Eye (tissue), 1 donor: ENCODE measurements at regions not wholly inside any gene's neighbourhood (a gene's known extent, or its start where the extent isn't known, plus 50 kb on each side); places are given as distances from the start of the nearest gene placed in this dataset.
"Not testable (repeated sequence)": the region's sequence is repeated elsewhere in the genome, so short reads cannot be mapped to it uniquely, and the experiment has no call there.

Source experiments
- DNase-seq: peaks from one replicate; pipeline ENCODE4 v3.0.0-alpha.2; 2015

DNA sequence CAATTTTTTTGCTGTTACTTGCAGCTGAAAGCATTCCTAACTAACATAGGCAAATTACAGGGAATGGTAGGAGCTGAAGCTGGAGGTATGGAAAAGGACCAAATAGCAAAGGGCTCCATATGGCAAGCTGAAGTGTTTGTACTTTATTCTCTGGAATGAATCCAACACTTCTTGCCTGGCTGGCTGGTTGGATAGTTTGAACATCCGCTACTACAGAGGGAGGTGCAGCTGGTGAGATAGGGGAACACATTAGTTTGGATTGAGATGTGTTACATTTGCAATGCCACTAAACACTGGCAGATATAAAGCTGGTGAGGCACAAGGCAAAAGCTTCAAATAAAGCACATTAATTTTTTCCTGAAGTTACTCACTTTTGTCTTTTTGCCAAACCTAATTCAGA is 291.5 kb downstream of the SP3 start:
- no peak for DNase-seq

DNA sequence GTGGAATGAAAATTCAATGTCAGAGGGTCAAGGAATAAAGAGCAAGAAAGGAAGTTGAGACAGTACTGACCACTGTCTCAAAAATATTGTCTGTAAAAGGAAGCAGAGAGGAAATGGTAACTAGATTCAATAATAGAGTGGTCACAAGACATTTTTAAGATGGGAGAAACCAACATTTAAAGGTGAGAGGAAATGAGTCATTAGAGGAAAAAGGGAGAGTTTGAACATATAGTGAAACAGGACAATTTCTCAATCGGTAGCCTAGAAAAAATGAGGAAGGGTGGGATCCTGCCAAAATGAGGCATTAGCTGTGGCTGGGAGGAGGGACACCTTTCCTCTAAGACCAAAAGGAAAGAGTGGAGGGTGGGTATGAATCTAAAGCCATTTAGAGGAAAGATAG is 288.5 kb downstream of the SP3 start:
- DNase-seq: no peak

DNA sequence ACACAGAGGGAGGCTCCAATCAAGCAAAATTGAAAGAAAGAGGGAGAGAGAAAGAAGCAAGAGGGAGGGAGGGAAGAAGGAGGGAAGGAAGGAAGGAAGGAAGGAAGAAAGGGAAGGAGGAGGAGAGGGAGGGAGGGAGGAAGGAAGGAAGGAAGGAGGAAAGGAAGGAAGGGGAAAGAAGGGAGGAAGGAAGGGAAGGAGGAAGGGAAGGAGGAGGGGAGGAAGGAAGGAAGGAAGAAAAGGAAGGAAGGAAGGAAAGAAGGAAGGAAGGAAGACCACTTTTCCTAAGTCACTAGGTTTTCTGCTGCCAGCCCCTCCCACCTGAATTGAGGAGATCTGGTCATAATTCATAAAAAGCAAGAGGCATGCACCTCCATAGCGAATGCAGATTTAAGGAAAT is 287.0 kb downstream of the SP3 start:
- no peak for DNase-seq

DNA sequence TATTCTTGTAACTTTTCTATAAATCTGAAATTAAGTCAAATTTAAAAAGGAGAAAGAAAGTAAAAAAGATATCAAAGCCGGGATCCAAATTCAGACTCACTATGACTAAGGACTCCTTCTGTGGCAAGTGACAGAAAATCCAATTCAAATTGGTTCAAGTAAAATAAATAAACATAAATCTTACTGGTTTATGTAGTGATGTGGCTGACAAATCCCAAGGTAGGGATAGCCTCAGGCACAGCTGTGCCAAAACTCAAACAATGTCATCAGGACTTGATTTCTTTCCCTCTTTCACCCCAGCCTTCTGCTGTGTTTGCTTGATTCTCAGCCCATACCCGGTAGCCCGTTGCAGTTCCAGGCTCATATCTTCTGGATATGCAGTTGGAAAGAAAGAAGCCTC is 284.6 kb downstream of the SP3 start:
- DNase-seq: no peak

DNA sequence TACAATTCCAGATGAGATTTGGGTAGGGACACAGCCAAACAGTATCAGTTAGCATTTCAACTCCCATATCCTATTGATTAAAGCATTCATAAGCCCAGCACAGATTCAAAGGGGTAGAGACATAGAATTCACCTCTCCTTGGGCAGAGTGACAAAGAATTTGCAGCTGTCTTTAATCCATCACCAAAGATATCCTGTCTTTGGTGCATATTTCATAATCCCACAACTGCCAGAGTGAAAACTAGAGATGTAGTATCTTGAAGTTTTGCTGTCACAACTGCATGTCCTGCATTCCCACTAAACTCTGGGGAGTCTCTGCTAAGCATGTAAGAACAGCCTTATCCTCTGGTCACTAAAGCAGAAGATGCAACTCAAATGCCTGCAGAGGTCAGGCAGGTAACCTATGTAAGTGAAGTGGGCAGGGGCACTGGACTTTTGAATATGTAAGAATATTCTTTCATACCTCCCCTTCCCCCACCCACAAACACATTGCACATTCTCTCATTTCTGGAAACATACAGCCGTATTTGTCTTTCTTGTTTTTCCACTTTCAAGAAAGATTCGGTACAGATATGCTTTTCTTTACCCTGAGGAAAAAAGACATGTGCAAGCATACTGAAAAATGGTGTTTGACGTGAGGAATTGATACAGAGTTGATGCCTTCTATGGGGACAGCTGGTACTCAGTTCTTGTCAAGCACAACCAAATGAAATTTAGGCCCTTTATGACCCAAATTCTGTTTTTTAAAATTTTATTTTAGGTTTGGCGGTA is 283.1 kb downstream of the SP3 start:
- no peak for DNase-seq

DNA sequence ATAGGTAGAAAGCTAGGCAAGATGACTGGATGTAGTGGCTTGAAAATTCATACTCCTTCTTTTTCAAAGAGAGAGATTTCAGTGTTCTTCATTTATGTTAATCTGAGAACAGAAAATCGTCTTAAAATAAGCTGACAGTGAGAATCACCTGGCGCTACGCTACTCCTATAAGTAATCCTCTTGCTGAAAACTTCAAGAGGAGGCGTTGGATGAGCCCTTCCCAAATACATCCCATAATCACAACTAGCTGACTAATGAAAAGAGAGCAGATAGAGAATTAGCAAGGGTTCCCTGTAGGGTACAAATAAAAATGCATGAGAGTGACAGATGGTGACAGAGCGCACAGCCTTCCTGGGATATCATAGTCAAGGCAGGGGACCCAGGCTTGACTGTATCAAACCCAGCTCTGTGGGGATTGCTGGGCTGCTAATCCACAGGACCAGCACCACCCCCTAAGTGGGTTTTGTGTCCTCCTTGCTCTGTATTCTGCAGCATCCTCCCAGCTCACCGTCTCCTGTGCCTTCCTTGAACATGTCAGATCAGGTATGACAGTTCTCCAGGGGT is 280.2 kb downstream of the SP3 start:
- DNase-seq: no peak

DNA sequence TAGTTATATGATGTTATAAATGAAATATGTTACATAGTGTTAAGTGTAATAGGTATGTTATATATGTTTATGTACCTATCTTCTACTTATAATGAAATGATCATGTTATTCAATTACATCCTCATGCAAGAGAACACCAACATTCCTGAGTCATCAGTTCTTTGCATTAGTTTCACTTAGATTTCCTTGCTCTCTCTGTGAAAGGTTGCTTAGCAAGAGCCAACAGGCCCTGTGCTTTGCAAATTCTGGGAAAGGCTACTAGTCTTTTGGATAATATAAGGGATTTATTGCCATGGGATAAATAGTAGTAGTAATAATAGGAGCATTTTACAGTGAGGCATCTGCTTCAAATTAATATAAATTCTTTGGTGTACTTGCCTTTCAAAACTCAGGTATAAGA is 274.8 kb downstream of the SP3 start:
- no peak for DNase-seq

DNA sequence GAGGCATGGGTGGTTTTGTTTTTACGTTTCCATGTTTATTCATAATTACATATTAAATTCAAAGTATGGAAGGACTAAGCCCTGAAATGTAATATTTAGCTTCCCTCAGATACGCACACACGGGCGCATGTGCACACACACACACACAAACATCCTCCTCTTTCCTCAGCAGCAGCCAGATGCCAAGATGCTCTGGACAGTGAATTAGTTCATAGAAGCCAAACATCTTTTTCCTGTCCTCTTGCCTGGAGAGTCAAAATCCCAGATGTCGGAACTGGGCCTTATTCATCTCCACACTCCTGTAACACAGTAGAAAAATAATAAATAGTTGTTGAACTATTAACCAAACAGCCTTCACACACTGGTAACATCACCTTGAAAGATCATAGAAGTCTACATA is 273.1 kb downstream of the SP3 start:
- DNase-seq: no peak

DNA sequence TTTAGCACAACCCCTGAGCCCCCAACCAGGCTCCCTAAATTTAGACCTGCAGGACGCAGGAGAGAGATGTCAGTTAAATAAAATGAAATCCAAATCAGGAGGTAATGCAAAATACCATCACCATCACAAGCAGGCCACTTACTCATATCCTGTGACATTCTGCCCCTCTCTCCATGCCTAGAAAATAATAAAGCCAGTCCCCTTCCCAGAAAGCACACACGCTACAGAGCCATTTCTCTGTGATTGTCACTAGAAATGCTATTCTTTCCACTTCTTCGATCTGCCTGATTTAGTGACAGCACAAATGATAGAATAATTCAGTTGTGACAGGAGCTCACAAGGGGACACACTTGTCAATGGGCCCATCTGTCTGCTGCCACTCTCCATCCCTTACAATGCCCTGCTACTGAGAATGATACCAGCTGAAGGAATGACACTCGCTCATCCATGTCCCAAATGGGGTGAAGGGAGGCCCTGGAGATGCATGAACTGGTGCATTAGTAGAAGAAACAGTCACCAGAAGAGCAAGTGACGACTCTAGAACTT is 272.1 kb downstream of the SP3 start:
- DNase-seq: no peak

DNA sequence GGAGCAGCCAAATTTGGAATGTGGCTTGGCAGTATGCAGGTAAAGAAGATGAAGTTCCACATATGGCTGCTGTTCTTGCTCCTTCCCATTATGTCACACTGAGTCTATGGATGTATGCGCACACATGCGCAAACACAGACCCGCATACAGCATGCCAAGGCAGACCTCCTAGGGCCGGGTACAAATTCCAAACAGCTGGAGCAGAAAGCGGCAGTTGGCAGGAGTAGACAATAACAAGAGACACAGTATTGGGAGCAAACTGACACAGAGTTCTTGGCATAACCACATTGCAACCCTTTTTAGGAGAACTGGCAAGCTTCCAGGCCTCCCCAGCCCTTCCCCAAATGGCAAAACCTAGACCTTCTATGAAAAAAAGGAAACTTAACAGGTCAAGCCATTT is 268.9 kb downstream of the SP3 start:
- DNase-seq: no peak

DNA sequence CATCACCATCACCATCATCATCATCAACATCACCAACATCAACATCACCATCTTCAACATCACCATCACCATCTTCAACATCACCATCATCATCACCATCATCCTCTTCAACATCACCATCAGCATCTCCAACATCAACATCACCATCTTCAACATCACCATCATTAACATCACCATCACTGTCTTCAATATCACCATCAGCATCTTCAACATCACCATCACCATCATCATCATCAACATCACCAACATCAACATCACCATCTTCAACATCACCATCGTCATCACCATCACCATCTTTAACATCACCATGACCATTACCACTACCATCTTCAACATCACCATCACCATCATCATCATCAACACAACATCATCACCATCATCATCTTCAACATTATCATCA is 267.2 kb downstream of the SP3 start:
- DNase-seq: no peak

DNA sequence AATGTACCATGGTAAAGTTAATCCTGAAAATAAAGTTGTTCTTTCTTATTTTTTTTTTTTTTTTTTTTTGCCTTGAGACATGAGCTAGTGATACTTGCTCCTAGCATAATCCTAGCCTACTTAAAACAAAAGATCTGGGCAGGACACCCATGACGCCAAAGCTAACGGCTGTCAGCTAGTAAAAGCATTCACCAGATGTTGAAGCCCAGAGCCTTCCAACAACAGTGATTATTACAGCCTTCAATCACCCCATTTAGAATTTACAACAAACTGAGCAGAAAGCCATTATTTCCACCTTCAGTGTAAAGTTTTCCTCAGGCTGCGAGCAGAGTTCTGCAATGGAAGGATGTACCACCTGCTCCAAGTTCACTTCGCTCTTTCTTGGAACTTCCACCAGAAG is 259.5 kb downstream of the SP3 start:
- DNase-seq: no peak

DNA sequence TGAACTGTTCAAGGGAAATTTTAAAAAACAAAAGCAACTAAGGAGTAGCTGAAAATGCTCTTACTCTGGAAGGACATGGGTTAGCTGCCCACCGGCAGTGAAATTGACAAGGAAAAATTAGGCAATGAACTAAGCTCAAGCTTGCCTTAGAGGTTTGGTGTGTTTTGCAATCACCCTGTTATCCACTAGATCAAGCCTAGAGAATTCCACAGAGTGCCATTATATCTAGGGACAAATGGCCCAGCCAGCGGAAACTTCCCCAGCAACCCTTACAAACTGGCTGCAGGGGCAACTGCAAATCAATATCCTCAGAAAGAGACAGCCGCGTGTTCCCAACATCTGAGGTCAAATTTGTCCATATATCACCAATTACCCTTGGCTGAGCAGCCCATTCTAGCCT is 258.2 kb downstream of the SP3 start:
- no peak for DNase-seq

DNA sequence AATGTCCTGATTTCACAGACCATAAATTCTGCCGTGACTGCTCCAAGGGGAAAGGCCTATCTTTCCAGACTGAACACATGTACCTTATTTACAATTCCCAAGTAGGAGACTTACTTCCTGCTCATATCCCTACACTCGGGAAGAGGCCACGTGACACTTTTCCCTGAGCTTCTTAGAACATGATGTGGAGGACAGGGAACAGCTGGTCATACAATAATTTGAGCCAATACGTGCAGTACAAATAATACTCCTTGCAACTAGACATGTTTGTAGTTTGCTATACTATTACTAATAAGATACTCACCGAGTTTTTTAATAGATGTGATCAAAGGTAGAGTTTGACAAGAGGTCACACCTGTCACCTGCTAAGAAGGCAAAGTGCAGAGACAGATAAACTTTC is 256.4 kb downstream of the SP3 start:
- no peak for DNase-seq

DNA sequence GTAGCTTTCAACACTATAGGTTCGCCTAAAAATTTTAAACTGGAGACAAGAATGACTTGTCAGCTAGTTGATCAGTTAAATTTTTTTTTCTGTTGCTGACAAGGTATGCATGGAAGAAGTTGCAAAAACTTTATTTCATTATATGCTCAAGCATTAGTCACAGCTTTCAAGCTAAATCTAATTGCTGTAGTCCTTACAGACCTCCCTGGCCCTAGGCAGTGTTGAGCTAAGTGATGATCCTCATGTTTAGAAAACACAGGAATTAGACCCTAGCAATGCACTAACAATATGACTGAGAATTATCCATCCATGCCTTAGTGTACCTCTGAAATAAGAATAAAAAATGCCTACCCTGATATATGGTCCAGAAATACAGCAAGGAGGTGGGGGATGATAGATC is 253.4 kb downstream of the SP3 start:
- no peak for DNase-seq

DNA sequence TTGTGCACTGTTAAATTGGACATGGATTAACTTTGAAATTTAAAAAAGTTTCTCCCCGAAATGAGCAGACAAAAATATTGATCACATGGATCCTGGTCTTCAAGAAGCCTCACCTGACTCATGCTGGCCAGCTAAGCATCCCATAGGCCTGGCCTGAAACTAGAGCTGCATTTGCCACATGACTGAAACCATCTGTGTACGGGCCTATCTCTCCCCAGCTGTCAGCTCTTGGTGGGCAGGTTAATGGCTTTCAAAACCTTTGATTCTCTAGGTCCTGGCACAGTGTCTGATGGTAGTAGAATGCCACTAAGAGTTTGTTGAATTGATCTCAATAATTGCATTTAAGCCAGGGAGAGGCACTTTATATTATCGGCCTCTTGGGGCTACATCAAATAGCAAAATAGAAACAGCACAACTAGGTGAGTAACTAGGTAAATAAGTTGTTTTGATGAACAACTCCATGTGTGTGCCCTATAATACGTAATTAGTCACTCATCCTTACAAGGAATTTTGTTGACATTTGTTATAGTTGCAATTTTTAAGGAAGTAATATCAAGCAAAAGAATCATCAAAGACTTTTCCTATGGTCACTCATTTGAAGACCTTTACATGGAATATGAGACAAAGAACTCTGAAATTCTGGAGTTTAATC is 251.1 kb downstream of the SP3 start:
- no peak for DNase-seq

DNA sequence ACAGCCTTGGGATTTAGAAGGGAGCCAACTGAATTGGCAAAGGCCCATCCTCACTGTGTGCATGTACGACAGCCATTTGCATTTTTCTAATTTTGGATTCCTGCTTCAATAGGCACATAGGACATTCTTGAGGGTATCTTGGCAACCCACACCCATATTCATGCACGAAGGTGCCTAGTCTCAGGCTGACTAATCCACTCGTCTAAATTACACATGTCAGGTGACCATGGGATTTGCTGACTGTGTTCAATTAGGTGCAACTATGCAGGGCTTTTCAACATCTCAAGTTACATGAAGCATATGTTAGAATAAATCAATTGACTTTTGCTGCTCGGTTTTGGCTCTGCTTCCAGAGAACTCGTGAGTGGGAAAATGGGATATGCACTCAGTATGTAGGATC is 249.7 kb downstream of the SP3 start:
- DNase-seq: no peak

DNA sequence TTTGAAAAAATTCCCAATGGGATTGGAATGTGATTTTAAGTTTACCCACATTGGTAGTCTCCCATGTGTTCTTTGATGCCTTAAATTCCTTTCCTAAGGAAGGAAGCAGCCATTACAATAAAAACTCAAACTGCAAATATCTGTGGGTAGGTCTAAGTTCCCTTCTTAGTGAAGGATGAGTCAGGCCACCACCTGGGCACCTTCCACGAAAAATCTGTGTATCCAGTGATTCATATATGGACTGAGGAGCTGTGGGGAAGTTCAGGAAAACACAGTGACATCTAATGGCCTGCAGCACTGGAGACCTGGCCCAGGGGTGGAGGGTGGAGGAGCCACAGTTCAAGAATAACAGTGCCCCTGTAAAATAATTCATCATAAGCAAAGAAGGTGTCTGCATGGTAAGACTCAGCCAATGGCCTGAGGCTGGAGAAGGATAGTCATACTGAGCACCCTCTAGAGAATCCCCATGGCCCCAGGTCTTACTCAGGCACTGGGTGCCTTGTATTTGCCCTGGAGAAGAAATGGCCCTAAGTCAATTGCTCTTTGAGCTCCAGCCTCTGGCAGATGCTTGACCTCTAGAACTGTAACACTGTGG is 248.6 kb downstream of the SP3 start:
- DNase-seq: no peak

DNA sequence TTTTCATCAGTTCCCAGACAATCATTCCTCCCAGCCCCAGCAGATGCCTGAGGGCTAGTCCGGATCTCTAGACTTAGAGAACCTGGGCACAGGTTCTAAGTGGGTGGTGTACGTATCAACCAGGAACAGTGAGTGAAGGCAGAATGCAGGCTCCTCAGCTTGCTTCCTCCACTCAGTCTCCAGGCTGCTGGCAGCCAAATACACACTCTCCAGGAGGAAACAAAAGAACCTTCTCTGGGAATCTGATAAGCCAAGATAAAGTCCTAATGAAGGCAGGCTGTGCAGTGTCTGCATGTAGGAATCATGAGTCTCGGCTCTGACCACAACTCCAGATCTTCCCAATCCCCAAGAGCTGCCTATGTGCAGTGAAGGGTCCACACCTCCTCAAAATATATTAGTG is 245.7 kb downstream of the SP3 start:
- no peak for DNase-seq

DNA sequence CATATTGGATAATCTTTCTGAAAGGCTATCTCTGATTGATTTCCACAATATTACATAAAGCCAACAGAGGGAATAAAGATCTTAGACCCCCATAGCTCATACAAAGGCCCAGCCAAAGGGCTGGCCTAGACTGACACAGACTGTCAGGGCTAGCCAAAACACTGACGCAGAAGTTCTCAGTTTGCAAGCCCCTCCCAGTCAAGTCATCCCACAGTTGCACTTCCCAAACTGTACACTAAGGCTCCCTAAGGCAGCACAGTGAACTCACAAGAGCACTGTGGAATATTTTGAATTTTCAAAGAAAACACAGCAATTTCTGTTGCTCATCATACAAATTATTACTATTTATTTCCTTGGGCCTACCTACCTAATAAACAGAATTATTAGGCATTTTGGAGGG is 244.9 kb downstream of the SP3 start:
- DNase-seq: no peak

DNA sequence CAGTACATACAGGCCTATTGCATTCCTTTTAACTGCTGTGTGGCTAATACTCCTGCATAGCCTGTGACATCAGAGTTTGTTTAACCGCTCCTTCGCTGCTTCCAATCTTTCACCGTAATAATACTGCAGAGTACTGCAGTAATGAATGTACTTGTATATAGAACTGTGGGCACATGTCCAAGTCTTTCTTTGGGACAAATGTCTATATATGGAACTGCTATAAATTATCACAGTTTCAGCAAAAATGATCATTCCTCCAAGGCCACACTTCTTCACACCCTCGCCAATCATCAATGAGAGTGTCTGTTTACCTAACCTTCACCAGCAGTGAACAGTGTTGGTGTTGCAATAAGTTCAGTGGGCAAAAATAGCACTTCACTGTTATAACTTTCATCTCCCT is 230.4 kb downstream of the SP3 start:
- no peak for DNase-seq

DNA sequence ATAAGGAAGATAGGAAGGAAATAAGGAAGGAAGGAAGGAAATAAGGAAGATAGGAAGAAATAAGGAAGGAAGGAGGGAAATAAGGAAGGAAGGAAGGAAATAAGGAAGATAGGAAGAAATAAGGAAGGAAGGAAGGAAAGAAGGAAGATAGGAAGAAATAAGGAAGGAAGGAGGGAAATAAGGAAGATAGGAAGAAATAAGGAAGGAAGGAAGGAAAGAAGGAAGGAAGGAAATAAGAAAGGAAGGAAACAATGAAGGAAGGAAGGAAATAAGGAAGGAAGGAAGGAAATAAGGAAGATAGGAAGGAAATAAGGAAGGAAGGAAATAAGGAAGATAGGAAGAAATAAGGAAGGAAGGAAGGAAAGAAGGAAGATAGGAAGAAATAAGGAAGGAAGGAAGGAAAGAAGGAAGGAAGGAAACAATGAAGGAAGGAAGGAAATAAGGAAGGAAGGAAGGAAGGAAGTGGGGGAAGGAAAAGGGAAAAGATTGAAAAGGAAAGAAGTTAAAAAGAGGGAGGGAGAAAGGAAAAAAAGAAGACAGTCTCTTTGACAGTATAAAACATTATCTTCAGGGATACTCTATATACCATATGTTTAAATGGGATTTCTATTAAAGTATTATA is 227.1 kb downstream of the SP3 start:
- not testable (repeated sequence) for DNase-seq

DNA sequence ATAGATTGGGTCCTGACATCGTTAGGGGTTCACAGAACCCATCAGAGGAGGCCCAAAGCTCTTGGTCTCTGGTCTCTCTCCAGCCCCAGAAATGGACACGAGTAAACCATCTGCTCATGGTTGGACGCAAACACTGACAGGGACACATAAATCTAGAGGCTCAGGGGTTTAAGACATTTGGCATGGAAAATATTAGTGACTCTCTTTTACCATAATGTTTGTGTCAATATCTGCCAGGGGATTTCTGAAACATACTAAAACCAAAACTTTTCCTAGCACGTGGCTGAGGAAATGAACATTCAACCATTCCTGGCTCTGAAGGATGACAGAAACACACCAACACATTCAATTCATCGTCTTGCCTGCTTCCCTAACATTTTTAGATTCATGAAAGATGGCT is 226.2 kb downstream of the SP3 start:
- DNase-seq: no peak

DNA sequence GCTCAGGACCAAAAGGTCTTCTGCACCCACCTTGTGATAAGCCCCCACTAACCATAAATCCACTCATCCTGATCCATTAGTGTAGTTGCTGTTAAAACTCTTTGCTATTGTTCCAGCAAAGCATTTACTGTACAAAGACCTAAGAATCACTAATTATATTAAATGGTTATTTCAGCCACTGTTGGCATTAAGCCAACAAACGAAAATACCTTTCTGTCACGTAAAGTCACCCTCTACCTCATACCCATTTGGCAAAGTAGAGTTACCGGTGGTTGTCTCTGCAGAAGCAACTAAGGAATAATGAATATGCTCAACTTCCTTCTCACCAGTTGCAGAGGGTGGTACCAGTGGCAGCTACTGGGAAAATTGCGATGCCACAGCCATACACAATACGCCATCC is 224.5 kb downstream of the SP3 start:
- no peak for DNase-seq
